Tibial nerve (tissue), 3 donors: ENCODE measurements at regions not wholly inside any gene's neighbourhood (a gene's known extent, or its start where the extent isn't known, plus 50 kb on each side); places are given as distances from the start of the nearest gene placed in this dataset.

Experiments
- POLR2A ChIP-seq, 2 donors: fragments of 450-650 bp; IDR thresholded peaks; one replicate each; pipeline ENCODE4 v1.6.1; 2017; ENCODE audit warnings: antibody characterized with exemption in 2 of 2, mild to moderate bottlenecking in 2 of 2, moderate library complexity in 2 of 2
- TF ChIP-seq, protein P1 (sequence below), 5 experiments: fragments of 200-600 bp in 3 of 5; fragments of 450-650 bp in 2 of 5; sonication (generic) in 3 of 5; IDR thresholded peaks; one replicate each; pipeline ENCODE4 v1.5.1; 2016 to 2019; ENCODE audit warnings: antibody characterized with exemption in 5 of 5, mild to moderate bottlenecking in 3 of 5, moderate library complexity in 2 of 5

DNA sequence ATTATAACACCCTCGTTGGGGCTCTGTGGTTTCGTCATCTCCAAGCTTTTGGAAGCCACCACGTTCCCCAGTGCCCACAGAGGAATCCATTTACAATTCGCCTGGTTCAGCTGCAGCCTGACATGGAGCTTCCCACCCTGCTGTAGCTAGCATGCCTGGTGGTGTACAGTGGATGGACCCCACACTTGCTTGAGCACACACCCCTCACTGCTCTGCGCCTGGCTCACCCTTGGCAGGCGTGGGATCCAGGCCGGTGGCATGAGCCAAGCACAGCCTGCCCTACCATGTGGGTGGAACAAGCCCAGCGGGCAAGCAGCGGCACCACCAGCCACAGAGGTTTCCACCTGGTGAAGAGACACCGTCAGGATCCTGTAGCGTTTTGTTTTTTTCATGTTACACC lies 1045.7 kb upstream of the CDH9 start:
- TF ChIP-seq POLR2A (IDR thresholded peaks at IDR 0.05), result no peak
- TF ChIP-seq, protein P1, sequence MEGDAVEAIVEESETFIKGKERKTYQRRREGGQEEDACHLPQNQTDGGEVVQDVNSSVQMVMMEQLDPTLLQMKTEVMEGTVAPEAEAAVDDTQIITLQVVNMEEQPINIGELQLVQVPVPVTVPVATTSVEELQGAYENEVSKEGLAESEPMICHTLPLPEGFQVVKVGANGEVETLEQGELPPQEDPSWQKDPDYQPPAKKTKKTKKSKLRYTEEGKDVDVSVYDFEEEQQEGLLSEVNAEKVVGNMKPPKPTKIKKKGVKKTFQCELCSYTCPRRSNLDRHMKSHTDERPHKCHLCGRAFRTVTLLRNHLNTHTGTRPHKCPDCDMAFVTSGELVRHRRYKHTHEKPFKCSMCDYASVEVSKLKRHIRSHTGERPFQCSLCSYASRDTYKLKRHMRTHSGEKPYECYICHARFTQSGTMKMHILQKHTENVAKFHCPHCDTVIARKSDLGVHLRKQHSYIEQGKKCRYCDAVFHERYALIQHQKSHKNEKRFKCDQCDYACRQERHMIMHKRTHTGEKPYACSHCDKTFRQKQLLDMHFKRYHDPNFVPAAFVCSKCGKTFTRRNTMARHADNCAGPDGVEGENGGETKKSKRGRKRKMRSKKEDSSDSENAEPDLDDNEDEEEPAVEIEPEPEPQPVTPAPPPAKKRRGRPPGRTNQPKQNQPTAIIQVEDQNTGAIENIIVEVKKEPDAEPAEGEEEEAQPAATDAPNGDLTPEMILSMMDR (IDR thresholded peaks at IDR 0.05), result no peak
